GM12878 (cell line): ENCODE measurements at regions not wholly inside any gene's neighbourhood (a gene's known extent, or its start where the extent isn't known, plus 50 kb on each side); places are given as distances from the start of the nearest gene placed in this dataset.

ENCODE experiments used
- ATAC-seq: fragments of 200-7000 bp; cut with Tn5 transposase; 3 replicates; pipeline ENCODE4 v1.9.1; 2020; ENCODE audit warnings: mild to moderate bottlenecking, moderate library complexity
- BruUV-seq: library from RNA; stranded (reverse); fragments of 400-500 nt; replicated peaks from 2 replicates; lab custom pipeline; 2021; lab: Mats Ljungman, UMichigan
- CTCF ChIA-PET: fragments of 300-600 bp; sonication (Branson Sonifier 250); formaldehyde crosslinking; extraction: SDS; loops from one replicate; lab custom pipeline; 2021; ENCODE audit warnings: inconsistent platforms; lab: Yijun Ruan, JAX
- POLR2A ChIA-PET: fragments of 350-600 bp; formaldehyde crosslinking; extraction: SDS; loops from one replicate; lab custom pipeline; 2021; ENCODE audit warnings: inconsistent platforms; lab: Charles Lee
- RAD21 ChIA-PET: fragments of 300-600 bp; sonication (Branson Sonifier 250); formaldehyde crosslinking; loops from one replicate; lab custom pipeline; 2023; ENCODE audit warnings: antibody characterized with exemption; ENCODE audit not compliant: unreplicated experiment; lab: Charles Lee
- SMC1A ChIA-PET: fragments of 300-600 bp; sonication (Branson Sonifier 250); formaldehyde crosslinking; loops from one replicate; lab custom pipeline; 2023; ENCODE audit not compliant: unreplicated experiment, uncharacterized antibody; lab: Charles Lee
- DNase-seq: peaks from one replicate; pipeline ENCODE4 v3.0.0-alpha.2; 2011; ENCODE audit warnings: low read depth, low spot score
- FAIRE-seq: peaks from 3 replicates; lab custom pipeline; 2011; peaks lifted over from hg19 to GRCh38; lab: Jason Lieb, UNC
- H2AFZ ChIP-seq: 2 replicates; pipeline ENCODE4 v1.6.0; 2011; ENCODE audit warnings: low read depth, low read length, control low read depth; ENCODE audit not compliant: control insufficient read depth
- H3K27ac ChIP-seq: 2 replicates; pipeline ENCODE4 v1.5.1; 2011; ENCODE audit warnings: control low read depth; ENCODE audit not compliant: control insufficient read depth, insufficient read depth
- H3K27me3 ChIP-seq, 2 experiments: replicated peaks in 1 of 2; 2 replicates each; pipeline versions ENCODE4 v1.6.0 to v1.6.1; 2011; ENCODE audit warnings: low read length in 1 of 2; ENCODE audit not compliant: control insufficient read depth in 2 of 2, insufficient read depth in 2 of 2
- H3K36me3 ChIP-seq, 2 experiments: 2 replicates each; pipeline ENCODE4 v1.5.1; 2011; ENCODE audit warnings: low read length in 1 of 2; ENCODE audit not compliant: control insufficient read depth in 2 of 2, insufficient read depth in 2 of 2
- H3K4me1 ChIP-seq: 2 replicates; pipeline ENCODE4 v1.6.1; 2011; ENCODE audit warnings: mild to moderate bottlenecking, low read length, moderate library complexity, mixed read lengths; ENCODE audit not compliant: control insufficient read depth, insufficient read depth
- H3K4me2 ChIP-seq: 2 replicates; pipeline ENCODE4 v1.6.0; 2011; ENCODE audit warnings: control low read depth; ENCODE audit not compliant: control insufficient read depth, insufficient read depth
- H3K4me3 ChIP-seq: fragments of 200-600 bp; sonication (generic); 2 replicates; pipeline ENCODE4 v1.5.1; 2016
- H3K79me2 ChIP-seq: 2 replicates; pipeline ENCODE4 v1.6.0; 2011; ENCODE audit warnings: low read length; ENCODE audit not compliant: control insufficient read depth, insufficient read depth
- H3K9ac ChIP-seq: 2 replicates; pipeline ENCODE4 v1.8.0; 2011; ENCODE audit warnings: low read length, control low read depth, mixed read lengths; ENCODE audit not compliant: control insufficient read depth, insufficient read depth
- H3K9me3 ChIP-seq: replicated peaks from 3 replicates; pipeline ENCODE4 v1.5.1; 2011; ENCODE audit warnings: mild to moderate bottlenecking, low read length; ENCODE audit not compliant: control insufficient read depth, insufficient read depth
- H4K20me1 ChIP-seq: 2 replicates; pipeline ENCODE4 v1.6.0; 2011; ENCODE audit not compliant: control insufficient read depth, insufficient read depth
- BCLAF1 ChIP-seq: fragments of 450-650 bp; IDR thresholded peaks from 2 replicates; pipeline ENCODE4 v1.6.1; 2017; ENCODE audit warnings: antibody characterized with exemption, mild to moderate bottlenecking, moderate library complexity
- EED ChIP-seq: sonication (generic); IDR thresholded peaks from 2 replicates; pipeline ENCODE4 v1.6.1; 2016; ENCODE audit warnings: antibody characterized with exemption, low read depth
- HDAC2 ChIP-seq: fragments of 200-600 bp; sonication (generic); IDR thresholded peaks from 2 replicates; pipeline ENCODE4 v1.6.1; 2017
- LARP7 ChIP-seq: fragments of 450-650 bp; IDR thresholded peaks from 2 replicates; pipeline ENCODE4 v1.6.1; 2017; ENCODE audit warnings: mild to moderate bottlenecking
- PKNOX1 ChIP-seq: fragments of 450-650 bp; IDR thresholded peaks from 2 replicates; pipeline ENCODE4 v1.6.1; 2016; ENCODE audit warnings: mild to moderate bottlenecking
- SREBF1 ChIP-seq: IDR thresholded peaks from 2 replicates; pipeline ENCODE4 v1.6.1; 2012; ENCODE audit warnings: mild to moderate bottlenecking, low read length
- SREBF2 ChIP-seq: IDR thresholded peaks from 2 replicates; pipeline ENCODE4 v1.6.1; 2012; ENCODE audit warnings: mild to moderate bottlenecking, low read length
- ZNF24 ChIP-seq: fragments of 450-650 bp; IDR thresholded peaks from 2 replicates; pipeline ENCODE4 v1.6.1; 2017; ENCODE audit warnings: antibody characterized with exemption, mild to moderate bottlenecking
- WGBS: methylation state at CpG from one replicate; pipeline ENCODE4 v1.1.6; 2016; ENCODE audit warnings: low lambda C conversion rate; ENCODE audit not compliant: insufficient replicate concordance, insufficient coverage; ENCODE audit errors: missing lambda C conversion rate; 5-methylcytosine and 5-hydroxymethylcytosine counted together
- in situ Hi-C: fragments of 300-500 bp; cut with MboI; formaldehyde crosslinking; loops from 9 replicates; pipeline ENCODE4 v1.14.3; 2018; ENCODE audit warnings: mixed read lengths
- intact Hi-C: fragments of 100-400 bp; cut with micrococcal nuclease; formaldehyde crosslinking; loops from one replicate; pipeline ENCODE4 v1.14.2; 2022; ENCODE audit not compliant: unreplicated experiment

- 90% methylated on average over 2 of the region's 2 CpGs for WGBS
- FAIRE-seq (no peak), ATAC-seq (no peak), DNase-seq (no peak)
- RAD21 ChIA-PET = no interaction called here
- Histone ChIP-seq H3K9ac (no peak overlapping the region), H2AFZ (no peak overlapping the region), H3K4me1 (peaks cover 15% of the 10 kb centered on the region), H3K27me3 (peaks cover 0 to under 1% of the 10 kb centered on the region in 2 experiments; a peak in 2 of 4 replicates), H3K36me3 (no peaks in the 10 kb centered on the region), H3K27ac (no peak overlapping the region), H4K20me1 (no peaks in the 10 kb centered on the region), H3K79me2 (no peaks in the 10 kb centered on the region), H3K9me3 (no peaks in the 10 kb centered on the region), H3K4me3 (no peak overlapping the region), H3K4me2 (no peak overlapping the region)
- POLR2A ChIA-PET = no interaction called here
- in situ Hi-C loops (no loop called here), intact Hi-C loops (loop anchor here (5.0 kb wide), 1 partner anchor 253 kb away; no protein-coding TSS in a partner anchor)
- CTCF ChIA-PET = interaction anchor here (0.7 kb wide), 1 partner anchor 341 kb away, joined by 3 read pairs; no protein-coding TSS in a partner anchor
- no TSS peak for BruUV-seq
- TF ChIP-seq SREBF2 (no peak), ZNF24 (no peak), PKNOX1 (no peak), EED (no peak), SREBF1 (no peak), HDAC2 (no peak), BCLAF1 (no peak), LARP7 (no peak)
- SMC1A ChIA-PET = interaction anchor here (0.9 kb wide), 1 partner anchor 19 kb away, joined by 3 read pairs; no protein-coding TSS in a partner anchor
Measured at GRCh38 chr10:78300526-78300925, 266.9 kb downstream of the RPS24 start.
